Stimulated activated CD8-positive, alpha-beta memory T cell treated with anti-CD3 and anti-CD28 coated beads, Interleukin-4, amount 100 ng/mL, for 4 hours (primary cell): ENCODE measurements at regions not wholly inside any gene's neighbourhood (a gene's known extent, or its start where the extent isn't known, plus 50 kb on each side); places are given as distances from the start of the nearest gene placed in this dataset.

Experiments
- DNase-seq, 2 donors: peaks; one replicate each; pipeline ENCODE4 v3.0.0-alpha.2; 2020; ENCODE audit warnings: low read depth in 2 of 2, low spot score in 1 of 2

DNA sequence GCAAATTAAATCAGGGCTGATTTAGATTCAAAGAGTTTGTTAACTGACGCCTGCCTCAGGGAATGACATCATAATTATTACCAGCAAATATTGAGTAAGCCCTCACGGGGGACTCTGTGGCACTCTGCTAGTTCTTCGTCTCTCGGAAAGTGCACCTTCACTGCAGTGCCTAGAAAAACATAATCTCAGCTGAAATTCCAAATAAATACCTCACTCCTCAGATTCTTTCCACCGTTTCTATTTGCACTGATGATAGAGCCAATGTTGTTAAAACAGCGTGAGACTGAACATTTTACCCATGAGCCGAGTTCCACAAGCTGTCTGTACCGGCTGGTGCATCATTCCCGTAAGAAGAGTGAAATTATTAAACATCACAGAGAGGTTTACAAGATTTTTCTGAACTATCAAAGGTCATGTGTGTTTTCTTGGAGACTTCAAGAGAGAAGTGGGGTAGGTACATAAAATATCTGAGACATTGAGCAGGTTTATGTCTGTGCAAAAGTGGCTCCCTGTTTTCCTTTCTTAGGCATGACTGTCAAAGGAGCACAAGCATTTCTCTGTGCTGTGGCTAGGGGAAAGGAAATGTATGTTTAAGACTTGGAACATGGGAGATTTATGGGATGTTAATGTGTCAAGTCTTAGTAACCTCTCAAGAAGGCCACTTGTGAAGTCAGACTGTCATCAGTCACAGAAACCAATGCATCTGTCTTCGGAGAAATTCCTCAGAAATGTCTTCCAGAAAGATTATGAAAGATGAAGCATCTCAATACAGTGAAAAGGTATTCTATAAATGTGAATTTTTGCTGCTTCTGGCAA, 119.6 kb downstream of the CBLL2 start:
- no peak for DNase-seq

DNA sequence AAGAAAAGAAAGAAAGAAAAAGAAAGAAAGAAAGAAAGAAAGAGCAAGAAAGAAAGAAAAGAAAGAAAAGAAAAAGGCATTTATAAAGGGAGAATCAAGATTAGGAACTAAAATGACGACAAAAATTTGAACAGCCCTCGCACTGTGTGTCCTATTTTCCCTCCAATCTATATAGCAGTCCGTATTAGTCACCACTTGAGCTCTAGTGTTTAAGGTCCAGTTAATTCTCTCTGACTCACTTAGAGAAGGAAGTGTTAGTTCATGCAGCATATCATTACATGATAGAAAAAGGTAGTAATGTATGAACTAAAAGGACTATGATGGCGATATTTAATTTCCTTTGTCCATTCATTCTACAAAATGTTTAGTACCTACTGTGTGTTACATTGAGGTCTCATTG, 122.7 kb downstream of the CBLL2 start:
- DNase-seq: no peak

DNA sequence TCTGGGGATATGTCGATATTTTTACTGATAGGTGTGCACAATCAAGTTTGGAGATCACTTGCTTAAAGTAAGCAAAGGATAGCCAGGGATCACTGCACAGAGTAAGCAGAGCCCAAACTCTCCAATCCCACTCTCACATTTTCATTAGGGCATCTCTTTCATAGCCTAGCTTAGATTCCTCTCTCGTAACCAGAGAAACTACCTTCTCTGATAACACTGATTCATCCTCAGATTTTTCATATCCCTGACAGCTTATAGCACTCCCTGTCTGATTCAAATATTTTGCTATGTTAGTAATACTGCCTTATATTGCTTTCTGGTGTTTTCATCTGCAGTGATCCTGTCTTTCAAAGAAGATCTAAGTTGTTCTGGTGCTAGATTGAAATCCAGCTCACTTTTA, 123.7 kb downstream of the CBLL2 start:
- DNase-seq: no peak

DNA sequence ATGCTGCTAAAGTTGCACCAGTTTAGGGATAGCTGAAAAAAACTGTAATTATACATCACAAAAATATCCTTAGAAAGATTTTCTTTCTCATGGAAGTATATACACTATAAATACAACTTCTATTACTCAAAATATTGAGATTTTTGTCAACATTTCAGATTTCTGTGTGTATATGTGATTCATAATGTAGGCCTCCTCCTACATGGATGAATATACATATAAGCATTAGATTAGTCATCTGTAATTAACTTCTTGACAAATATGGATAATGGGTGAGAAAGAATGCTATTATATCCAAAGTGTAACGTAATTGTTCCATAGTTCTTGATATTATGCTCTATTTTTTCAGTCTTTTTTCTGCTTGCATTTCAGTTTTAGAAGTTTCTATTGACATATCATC, 124.9 kb downstream of the CBLL2 start:
- no peak for DNase-seq

DNA sequence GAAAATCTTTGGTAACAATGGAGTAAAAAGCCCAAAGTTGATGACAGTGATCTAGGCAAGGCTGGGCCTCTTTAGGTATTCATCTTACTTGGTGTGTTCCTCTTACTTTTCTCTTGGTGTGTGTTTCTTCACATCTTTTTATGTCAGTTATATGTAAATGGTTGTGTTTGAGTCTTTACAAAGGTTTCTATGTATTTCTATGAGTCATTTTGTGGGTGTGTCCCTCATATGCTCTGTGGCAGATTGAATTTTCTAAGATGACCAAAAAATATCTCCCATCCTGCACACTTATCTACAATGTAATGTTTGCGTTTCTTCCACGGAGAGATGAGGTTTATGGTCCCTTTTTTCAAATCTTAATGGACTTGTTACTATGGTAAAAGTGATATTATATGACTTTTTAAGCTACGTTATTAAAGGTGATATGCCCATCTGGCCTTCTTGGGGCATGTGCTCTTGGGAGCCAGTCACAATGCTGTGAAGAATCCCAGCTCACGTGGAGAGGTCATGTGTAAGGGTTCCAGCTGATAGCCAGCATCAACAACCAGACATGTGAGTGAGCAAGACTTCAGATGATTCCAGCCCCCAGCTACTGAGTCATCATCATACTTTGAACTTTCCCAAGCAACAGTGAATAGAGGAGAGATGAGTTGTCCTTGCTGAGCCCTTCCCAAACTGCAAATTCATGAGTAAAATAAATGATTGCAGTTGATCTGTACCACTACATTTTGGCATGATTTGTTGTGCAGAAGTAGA, 126.9 kb downstream of the CBLL2 start:
- DNase-seq: no peak

DNA sequence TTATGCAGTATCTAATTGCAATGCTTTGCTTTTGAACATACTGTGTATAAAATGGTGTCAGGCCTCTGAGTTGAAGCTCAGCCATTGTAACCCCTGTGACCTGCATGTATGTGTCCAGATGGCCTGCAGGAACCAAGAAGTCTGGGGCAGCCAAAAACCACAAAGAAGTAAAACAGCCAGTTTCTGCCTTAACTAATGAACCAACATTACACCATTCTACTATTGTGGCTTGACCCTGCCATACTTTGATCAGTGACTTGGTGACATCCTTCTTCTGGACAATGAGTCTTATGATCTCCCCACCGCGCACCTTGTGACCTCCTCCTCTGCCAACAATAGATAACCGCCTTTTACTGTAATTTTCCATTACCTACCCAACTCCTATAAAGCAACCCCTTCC, 131.6 kb downstream of the CBLL2 start:
- DNase-seq: no peak

DNA sequence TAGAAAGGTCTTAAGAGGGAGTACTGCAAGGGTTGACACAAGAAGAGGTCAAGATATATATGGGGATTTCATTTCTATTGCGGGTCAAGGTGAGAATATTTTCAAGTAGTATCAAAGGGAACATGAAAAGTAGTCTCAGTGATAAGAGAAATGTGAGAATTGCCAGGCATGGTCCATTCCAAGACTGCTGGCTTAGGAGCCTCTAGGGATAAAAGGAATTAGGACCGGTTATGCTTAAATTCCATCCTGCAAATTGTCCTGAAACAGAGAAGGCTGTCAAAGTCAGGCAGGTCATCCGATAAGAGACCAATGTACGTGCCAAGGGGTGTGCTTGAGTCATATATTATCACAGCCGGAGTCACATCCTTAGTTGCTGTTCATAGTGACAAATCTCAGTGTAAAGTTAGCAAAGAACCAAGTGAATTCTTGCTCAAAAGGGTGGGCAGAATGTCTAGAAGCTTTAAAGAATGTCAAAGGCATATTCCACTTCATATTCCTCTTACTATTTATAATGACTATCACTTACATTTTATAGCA, 133.6 kb downstream of the CBLL2 start:
- DNase-seq: no peak

DNA sequence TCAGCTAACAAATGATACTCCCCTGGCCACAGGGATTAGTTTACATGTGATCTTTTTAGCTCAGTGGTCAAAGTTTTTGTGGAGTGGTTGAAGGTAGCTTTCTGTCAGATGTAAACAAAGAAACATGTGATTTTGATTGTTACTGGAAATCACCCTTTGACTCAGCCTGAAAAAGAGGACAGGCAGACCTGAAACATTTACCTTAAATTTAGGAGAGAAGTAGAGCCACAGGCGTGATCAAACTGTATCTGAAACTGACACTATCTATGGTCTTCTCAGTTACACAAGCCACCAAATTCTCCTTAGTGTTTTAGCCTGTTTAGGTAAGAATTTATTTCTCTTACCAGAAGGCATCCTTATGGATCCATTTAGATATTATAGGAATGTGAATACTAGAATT, 136.7 kb downstream of the CBLL2 start:
- DNase-seq: no peak

DNA sequence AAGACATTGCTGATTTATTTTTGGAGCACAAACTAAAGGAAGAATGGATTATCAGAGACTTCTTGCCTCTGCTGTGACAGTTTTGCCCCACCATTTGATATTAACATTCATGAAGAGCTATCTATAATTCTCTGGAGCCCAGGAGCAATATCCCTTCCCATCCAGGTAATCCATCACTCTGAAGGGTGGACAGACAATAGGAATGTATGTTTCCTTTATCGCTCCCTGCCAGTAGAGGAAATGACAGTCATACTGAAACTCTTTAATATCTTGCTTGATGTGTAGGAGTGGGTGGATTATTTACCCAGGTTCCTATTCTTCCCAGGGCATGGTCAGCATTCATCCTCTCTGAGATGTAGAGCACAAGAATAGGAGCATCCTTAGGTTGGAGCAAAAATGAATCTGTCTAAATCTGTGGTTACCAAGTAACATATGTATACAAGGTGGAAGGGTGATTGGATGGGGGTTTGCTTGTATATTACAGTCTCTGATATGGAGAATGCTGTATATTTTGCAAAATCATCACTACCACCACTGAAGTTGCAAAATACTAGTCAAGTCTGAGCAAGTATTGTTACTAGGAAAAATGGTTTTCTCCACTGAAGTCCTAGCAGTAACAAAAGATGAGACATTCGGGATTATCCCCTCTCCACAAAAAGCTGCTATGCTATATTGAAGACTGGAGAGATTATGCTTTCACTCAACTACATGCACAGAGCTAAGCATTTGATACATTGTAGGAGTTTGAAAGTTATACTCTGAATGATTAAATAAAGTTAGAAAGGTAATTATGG, 151.6 kb downstream of the CBLL2 start:
- no peak for DNase-seq

DNA sequence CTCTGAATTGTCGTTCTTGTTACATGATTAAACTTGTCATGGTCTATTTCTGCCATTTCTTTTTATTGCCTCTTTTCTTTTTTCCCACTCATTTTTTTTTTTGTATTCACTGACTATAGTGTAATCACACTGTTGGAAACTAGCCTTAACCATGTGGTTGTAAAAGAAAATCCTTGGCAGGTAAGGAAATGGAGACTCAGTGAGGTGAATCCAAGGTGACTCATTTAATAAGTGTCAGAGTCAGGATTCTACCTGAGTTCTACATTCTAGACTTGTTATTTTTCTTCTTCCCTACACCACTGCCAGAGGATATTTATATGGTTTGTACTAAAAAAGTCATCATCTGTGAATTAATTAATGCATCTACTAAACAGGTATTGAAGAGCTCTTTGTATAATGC, 152.2 kb downstream of the CBLL2 start:
- DNase-seq: no peak

DNA sequence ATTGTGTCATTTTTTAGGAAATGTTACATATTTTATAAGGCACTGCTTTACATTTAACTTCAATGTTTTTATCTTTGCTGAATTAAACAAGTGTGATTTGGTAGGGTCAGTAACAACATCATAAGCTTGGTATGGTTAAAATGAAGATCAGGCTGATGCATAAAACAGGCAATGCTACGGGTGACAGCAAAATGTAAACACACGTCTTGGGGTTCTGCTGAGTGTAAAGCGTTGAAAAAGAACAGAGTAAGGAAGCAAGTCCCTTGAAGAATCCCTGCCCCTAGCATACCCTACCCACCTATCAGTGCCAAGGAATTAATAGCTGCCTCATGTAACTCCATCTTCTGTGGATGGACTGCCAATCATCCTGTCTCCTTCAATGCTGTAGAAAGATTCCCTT, 157.0 kb downstream of the CBLL2 start:
- no peak for DNase-seq

DNA sequence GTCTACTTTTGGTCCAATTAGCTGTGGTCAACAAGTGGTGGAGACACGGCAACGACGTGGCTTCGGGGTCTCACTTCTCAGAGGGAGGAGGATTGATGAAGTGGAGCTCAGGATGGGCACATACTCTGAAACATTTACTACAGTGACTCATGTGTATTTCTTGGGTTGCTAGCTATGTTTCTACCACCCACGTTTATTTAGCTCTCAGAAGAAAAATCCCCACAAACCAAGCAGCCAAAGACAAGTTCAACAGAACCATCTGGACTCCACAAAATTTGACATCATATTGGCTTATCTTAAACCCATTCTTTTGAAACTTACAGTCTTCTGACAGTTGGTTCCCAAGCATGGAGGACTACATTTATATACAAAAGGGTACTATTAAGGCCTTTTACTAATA, 158.0 kb downstream of the CBLL2 start:
- no peak for DNase-seq

DNA sequence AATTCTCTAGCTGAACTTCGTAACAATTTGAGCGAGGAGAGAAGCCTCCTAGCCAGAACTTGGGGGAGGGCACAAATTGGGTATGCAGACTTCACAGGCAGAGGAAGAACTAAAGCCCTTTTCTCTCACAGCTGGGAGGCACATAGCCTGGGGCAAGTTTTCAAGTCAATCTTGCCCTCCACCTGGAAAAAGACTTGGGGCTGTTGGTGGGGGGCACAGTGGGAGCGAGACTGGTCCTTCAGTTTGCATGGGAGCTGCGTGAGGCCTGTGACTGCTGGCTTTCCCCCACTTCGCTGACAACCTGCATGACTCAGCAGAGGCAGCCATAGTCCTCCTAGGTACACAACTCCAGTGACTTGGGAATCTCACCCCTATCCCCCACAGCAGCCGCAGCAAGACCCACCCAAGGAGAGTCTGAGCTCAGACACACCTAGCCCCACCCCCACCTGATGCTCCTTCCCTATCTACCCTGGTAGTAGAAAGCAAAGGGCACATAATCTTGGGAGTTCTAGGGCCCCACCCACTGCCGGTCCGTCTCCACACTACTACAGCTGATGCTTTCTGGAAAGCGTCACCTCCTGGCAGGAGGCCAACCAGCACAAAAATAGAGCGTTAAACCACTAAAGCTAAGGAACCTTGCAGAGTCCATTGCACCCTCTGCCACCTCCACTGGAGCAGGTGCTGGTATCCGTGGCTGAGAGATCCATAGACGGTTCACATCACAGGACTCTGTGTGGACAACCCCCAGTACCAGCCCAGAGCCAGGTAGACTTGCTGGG, 160.8 kb downstream of the CBLL2 start:
- DNase-seq: no peak

DNA sequence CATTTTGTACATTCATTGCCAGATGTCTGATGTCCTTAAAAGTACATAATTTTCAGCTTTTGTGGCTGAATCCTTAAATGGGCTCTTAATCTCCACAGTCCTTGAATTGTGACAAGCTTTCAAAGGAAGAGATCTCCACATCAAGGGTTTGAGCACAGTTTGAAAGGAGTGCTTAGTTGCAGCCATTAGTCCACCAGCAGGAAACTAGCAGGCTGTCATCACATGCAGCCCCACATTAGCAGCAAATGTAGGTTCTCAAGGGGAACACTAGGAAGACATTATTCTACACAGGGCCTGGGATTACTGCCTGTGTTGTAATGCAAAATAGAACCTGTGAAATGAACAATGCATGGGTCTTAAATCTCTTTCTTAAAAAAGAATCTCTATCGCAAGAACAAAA, 173.2 kb downstream of the CBLL2 start:
- no peak for DNase-seq

DNA sequence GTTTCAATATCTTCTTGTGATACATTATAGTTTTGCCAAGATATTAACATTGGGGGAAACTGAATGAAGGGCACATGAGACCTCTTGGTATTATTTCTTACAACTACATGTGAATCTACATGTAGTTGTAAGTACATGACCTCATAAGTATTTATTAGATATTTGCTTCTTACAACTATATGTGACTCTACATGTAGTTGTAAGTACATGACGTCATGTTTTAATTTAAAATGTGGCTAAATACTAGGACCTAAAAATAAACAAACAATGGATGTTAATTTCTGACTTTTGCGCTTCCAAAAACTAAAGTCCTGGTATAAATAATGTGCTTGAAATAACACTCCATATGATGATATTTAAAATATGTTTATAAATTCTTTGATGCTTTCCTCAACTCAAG, 190.2 kb downstream of the CBLL2 start:
- DNase-seq: no peak

DNA sequence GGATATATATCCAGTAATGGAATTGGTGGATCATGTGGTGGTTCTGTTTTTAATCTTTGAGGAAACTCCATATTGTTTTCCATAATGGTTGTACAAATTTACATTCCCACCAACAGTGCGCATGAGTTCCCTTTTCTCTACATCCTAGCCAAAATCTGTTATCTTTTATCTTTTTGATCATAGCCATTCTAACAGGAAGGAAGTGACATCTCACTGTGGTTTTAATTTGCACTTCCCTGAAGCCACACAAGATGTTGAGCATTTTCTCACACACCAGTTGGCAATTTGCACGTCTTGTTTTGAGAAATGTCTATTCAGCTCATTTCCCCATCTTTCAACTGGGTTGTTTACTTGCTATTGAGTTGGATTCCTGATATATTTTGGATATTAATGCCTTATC, 194.9 kb downstream of the CBLL2 start:
- DNase-seq: no peak

DNA sequence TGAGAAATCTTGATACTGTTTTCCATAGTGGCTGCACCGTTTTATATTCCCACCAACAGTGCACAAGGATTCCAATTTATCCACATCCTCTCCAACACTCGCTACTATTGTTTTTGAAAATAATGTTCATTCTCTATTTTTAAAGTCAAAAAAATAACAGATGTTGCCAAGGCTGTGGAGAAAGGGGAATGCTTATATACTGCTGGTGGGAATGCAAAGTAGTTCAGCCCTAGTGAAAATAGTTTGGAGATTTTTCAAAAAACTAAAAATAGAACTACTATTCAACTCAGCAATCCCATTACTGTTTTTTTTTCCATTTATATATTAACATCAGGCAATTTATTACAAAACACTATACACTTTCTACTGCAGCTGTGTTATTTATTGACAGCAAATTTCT, 208.7 kb downstream of the CBLL2 start:
- no peak for DNase-seq

DNA sequence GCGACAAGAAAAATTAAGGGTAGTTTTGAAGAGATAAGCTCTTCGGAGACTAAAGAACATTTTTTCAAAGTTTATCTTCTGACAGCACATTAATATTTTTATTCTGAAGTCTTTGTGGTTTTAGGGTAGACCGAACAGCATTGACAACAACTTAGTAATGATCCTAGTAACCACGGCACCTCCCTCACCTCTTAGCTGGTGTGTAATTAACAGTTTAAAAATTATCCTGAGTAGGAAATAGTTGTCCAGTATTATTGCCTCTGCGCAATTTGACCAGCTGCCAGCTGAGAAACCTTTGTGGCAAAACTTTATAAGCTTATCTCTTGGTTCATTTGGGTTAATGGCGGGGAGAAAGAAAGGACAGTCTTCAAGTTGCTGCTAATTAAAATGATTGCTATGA, 213.6 kb downstream of the CBLL2 start:
- no peak for DNase-seq

DNA sequence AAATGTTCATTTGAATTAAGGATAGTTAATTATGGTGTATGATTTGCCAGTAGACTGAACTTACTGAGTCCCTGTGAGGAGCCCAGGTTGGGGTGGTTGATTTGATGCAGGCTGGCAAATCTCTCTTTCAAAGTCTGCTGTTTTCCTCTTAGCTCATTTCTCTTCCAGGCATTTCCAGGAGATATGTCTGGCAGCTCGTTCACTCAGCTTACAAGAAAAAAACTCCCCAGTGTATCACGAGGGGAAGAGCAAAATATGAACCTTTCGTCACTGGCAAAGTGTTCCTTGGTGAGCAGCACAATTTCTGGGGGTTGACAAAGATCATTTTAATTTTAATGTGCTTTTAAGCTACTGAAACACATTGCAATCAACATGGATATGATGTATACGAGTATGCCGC, 244.2 kb downstream of the CBLL2 start:
- no peak for DNase-seq

DNA sequence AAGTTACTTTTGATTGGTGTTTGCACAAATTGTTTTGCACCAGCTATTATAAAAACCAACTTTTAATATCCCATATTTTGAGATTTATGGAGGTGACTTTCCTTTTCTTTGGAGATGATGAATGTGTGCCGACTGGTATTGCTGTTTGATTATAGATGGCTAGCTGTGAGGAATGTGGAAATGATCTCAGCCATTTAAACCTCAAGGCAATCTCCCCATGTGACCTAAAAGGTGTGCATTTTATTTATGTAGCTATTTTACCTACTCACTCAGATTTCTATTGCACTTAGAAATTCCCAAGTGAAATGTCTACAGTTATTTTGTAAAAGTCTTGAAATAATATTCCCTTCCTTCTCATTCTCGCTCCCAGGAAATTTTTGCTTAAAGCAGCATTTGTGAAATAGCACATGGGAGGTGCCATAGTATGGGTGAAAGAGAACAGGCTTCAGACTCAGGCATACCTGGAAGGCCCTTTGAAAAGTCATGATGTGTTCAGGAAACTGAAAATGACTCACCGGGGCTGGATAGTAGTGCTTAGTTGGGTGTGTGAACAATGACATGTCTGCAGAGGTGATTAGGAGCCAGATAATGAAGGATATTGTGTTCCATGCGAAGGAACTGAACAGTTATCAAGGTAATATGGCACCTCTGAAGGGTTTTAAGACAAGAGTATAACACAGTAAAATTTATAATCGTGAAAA, 247.6 kb downstream of the CBLL2 start:
- no peak for DNase-seq
